Hippocampal formation (tissue), 2 donors: ENCODE measurements at regions not wholly inside any gene's neighbourhood (a gene's known extent, or its start where the extent isn't known, plus 50 kb on each side); places are given as distances from the start of the nearest gene placed in this dataset.

Experiments used
- DNase-seq, 2 donors: peaks; one replicate each; lab custom pipeline; 2025; lab: John Stamatoyannopoulos, UW

DNA sequence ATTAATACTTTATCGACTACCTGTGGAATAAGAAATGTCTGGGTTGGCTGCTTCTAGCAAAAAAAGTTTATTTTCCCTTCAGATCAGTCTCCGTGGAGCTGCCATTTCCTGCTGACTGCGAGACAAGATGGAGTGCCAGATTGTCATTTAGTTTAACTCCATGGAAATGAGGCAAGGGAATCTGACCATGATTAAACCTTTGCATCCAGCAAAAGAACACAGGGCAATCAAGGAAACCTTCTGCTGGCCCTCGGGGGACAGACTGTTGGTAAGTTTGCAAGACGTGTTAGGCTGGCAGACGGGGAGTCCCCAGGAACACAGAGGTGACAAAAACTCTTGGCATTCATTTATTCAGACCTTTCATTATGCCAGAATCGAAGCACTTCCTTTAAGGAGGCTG, 52.2 kb upstream of the SPACA1 start:
- no peak for DNase-seq

DNA sequence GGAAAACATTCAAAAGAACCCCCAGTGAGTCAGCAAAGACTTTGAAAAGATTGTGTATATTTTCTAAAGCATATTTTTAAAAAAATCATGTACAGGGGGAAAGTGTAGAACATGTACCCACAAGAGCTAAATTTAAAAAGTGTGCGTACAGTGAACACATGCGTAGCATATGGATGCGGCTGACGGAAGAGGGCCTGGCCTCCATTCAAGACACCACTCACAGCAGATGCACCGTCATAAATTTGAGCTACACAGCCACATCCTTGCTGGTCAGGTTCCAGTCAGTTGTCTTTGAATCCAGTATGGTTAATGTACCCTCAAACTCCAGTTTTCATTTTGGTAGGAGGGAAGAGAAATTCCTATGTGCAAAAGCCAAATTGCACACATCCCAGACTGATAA, 54.3 kb upstream of the SPACA1 start:
- peak in 1 of 2 donors; percentile 9 for DNase-seq

DNA sequence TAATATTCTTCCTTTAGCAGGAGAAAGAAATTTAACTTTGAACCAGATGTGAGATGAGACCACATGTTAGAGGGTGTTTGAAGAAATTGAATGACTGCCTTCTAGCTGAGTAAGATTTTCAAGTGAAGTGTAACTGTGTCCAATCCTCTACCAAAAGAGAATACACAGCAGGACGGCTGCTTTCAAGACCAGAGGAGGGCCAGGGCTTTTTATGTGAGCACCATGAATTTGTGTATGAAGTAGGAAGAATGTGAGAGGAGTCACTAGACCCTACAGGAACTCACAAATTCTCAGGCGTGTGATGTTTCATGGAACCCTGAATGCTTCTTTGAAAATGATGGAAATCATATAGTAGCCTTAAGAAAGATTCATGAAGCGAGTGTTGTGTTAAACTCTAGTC, 56.8 kb upstream of the SPACA1 start:
- DNase-seq = no peak

DNA sequence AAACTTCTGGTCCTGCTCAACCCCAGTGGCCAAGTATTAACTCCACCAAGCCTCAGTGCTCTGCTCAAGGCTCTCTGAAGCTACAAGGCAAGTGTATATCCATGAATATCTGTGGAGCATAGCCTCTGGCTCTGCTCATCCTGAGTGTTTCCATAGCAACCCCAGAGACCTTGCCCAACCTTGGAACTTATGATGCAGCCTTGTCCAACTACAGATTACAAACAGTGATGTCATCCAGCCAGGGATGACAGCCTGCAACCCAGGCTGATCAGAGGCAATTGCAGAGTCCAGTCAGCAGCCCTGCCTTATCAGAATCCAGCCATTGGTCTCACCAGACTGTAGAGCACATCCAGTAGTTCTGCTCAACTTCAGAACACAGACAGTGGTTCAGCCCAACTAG, 65.5 kb upstream of the SPACA1 start:
- no peak for DNase-seq

DNA sequence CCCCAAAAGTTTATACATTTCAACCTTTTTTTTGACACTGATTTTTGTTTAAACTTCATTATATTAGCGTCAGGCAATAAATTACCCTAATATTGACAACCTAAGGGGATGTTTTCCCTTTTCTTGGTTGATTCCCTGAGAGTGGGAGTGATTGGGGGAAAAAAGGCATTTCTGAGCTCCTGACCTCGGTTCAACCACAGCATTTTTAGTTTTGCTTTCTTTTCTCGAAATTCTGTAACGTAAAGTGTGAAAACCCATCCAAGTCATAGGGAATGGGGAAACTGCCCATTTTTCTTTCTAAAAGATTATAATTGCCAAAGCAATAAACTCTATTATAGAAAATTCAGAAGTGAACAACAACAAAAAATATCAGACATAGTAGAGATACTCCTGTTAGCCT, 67.9 kb upstream of the SPACA1 start:
- no peak for DNase-seq

DNA sequence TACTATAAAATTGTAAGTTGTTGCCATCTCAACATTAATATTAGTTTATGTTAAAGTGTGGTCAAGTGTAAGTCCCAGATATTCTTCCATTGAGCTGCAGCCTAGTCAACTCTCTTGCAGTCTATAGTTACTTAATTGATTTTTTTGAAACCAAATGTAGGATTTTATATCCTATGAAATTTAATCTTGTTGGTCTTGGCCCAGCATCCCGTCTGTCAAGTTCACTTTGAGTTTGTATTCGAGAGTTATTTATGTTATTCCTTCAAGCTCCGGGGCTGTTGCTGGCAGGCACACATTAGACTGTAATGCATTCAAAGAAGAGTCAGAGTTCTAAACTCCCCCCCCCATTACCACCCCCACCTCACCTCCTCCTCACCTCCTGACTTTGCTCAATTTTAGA, 71.0 kb upstream of the SPACA1 start:
- no peak for DNase-seq

DNA sequence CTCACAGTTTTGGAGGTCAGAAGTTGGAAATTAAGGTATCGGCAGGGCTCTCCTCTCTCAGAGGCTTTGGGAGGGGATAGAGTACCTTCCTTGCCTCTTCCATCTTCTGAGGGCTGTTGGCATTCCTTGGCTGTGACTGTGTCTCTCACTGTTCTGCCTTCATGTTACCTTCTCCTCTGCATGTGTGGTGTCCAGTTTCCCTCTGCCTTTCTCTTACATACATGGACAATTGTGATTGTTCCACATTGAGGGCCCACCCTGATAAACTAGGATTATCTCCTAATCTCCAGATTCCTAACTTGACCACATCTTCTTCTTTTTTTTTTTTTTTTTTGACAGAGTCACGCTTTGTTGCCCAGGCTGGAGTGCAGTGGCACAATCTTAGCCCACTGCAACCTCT, 72.1 kb upstream of the SPACA1 start:
- DNase-seq = no peak

DNA sequence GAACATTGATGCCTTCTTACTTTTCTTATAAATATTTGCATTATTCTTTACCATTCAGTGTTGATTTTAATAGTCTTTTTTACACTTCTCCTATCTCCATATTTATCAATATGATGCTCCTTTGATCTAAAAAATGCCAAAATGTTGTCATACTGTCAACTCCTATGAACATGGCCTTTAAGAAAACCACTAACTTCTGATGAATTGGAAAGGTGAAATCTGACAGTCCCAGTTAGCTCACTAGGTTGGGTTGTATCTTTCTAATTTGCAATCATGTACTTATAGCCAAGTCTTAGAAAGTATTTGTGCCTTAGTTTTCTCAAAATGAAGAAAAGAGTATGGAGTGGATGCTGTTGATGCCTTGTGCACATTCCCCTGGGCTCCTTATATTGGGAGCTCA, 75.4 kb upstream of the SPACA1 start:
- DNase-seq = no peak

DNA sequence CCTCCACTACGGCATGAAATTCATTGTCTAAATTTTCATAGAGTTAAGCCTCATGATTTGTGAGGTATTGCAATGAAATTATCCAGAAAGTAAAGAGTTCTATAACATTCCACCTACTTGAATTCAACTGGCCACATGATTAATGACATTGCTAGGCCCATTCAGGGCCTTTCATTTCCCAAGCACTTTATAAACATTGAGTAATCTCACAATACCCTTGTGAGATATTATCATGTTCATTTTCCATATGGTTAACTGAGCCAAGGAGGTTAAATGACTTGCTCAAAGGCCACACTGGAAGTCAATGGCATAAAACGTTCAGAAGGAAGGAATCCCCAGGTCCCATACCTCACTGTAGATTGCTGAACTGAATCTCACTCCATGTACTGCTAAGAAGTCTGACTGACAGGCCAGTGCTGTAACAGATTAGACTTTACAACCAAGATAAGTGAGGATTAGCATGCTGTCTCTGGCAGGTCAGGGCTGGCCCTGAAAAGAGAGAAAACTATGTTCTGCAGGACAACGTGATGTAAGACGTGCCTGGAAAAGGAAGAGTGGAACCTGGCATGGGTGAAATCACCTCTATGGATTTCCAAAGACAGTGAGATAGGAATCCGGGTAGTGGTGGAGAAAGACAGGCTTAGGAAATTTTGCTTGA, 75.9 kb upstream of the SPACA1 start:
- DNase-seq = no peak

DNA sequence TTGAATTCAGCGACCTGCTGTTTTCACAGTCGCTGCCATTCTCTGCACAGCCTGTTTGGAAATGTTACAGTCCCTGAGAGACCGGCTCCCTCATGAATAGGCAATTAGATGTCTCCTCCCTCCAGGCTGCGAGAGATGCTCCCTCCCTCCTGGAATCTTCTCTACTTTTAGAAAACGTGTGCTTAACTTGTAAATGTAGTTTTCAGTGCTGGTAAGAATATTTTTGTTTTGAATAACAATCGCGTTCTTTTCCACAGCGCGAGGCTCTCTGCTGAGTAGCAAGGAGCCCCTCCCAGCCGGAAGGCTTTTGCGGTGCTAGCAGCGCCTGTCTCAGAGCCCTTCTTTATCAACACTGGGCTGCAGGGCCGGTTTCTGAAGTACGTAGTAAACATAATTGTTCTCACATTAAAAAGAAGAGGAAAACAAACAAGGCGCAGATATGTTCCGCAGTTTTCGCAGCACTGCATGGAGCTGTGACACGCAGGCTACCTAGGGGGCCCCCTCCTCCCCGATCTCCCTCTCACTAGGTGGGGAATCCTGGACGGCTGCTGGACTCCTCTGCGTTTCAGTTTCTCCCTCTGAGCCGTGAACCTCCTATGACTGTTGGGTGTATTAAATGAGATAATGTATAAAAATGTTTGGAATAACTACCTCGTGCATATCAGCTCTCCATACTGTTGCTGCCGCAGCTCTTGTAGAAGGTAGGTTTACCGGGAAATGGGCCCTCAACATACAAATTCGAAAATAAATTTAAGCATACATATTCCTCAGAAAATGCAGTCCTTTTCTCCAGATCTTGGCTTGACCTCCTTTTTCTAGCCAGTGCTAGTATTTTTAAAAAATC, 79.0 kb upstream of the SPACA1 start:
- peak in 1 of 2 donors; percentile 9 for DNase-seq

DNA sequence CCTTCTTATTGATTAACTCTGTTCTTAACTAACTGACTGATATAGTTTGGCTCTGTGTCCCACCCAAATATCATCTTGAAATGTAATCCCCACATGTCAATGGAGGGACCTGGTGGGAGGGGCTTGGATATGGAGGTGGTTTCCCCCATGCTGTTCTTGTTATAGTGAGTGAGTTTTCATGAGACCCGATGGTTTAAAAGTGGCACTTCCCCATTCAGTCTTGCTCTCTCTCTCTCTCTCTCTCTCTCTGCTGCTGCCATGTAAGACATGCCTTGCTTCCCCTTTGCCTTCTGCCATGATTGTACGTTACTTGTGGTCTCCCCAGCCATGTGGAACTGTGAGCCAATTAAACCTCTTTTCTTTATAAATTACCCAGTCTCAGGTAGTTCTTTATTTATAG, 81.8 kb upstream of the SPACA1 start:
- DNase-seq = no peak

DNA sequence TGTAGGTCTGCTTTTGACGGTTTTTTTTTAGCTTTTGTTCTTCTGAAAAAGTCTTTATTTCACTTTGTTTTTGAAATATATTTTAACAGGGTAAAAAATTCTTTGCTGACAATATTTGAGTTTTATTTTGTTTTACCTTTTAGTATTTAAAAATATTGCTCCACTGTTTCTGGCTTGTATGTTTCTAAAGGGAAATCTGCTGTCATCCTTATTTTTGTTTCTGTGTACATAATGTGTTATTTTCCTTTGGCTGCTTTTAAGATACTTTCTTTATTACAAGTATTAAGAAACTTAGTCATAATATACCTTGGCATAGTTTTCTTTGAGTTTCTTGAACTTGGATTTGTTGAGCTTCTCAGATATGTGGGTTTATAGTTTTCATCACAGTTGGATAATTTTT, 88.6 kb upstream of the SPACA1 start:
- no peak for DNase-seq

DNA sequence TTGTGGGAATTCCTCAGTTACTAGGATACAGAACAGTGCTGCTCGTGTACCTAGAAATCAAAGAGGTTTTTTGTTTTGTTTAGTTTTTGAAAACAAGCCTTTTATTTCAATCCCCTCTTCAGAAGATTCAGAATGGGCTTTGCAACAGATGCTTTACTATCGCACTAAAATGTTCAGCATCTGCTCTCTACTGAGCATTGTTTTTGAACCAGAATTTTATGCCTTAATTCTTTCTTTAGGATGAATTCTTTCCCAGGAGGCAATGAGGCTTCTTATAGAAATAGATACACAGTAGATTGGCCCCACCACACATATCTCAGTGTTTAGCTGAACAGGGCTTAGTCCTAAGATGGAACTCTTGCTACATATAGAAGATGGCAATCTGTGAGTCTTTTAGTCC, 95.9 kb upstream of the SPACA1 start:
- peak in 1 of 2 donors; percentile 10 for DNase-seq

DNA sequence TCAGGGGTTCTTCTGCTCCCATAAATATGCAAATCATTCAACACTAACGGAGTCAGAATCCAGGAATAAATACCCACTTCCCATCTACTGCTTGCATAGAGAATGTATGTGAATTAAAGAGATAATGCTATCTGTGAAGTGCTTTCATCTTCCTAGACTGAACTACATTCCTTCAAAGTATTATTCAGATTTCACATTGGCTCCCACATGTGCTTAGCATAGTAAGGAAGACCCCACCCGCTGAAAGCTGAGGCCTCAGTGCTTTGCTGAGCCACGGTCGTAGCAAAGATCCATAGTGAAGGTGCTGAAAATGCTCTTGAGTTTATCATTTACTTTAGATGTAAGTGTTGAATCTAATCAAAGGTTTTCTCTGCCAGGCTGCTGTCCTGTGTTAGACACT, 97.0 kb upstream of the SPACA1 start:
- no peak for DNase-seq

DNA sequence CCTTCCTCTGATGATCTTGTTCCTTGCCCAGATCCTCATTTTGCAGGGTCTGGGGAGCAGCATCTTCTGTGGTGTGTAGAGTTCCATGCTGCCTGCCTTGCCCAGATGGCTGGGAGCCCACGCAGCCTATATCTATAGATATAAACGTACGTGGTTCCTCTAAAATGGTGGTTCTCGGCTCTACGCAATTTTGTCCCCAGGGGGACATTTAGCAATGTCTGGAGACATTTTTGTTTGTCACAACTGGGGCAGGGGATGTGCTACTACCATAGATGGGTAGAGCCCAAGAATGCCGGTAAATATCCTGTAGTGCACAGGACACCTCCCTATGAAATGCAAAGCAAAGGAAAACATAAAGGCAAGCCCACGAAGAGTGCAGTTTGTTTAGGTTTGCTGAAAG, 98.4 kb upstream of the SPACA1 start:
- no peak for DNase-seq

DNA sequence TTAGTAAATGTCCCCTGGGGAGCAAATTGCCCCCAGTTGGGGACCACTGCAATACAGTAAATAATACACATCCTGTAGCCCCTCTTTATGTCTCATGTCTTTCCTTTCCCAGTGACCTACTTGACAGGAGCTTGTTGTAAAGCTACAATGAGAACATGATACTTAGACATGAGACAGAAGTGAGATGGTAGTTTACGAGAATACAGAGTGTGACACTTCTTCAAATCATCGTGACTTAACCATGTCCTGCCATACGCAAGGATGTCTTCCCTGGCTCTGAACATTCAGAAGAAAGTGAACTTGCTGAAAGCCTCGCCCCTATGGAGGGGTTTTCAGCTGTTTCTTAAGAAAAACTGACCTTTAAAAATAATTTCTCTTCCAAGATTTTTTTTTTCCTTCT, 101.0 kb upstream of the SPACA1 start:
- DNase-seq = no peak

DNA sequence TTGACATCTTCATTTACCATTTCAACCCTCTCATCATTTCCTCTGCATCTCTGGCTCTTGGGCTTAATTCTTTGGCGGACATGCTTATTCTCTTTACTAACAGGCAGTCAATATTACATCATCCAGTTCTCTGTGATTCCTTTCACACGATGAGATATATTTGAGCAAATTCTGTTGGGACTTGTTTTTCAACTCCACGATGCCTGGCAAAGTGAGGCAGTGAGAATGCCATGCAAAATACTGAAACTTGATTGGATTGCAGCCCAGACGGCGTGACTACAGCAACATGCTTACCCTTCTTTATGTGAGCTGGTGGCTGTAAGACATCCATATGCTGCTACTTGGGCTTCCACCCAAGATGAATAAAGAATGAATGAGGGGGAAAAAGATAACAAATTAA, 101.7 kb upstream of the SPACA1 start:
- DNase-seq = no peak

DNA sequence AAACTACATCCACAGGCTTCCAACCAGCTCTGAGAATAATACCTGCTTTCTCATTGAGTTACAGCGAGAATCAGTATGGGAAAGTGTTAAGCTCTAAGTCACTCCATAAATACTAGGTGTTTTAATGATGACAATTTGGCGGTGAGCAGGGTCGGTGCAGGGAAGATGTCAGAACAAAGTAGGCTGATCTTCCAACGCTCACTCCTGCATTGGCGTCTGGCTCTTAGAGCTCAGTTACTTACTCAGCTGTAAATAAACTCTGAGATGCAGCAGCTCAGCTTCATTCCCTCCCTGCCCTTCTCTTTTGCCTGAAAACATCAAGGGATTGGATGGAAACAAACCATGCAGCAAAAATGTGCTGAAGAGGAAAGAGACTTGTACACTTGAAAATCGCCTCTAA, 102.5 kb upstream of the SPACA1 start:
- peak in 1 of 2 donors; percentile 22 for DNase-seq

DNA sequence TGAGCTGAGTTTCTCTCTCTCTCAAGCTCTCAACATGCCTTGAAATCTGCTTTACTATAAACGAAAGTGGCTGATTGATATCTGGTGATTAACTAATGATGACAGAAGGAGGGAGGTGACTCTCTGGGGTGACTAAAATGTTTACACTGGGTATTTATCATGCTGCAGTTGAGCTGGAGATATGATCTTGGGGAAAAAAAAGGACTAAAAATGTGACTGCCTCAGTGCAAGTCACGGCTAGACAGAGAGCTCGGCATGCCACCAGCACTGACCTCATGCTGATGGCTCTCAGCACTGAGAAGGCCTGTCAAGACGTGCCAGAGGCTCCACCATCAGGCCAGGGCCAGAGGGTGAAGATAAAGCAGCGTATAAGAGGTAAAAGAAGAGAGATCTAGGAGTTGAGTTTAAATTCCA, 103.1 kb upstream of the SPACA1 start:
- DNase-seq = peak in 1 of 2 donors; percentile 4

DNA sequence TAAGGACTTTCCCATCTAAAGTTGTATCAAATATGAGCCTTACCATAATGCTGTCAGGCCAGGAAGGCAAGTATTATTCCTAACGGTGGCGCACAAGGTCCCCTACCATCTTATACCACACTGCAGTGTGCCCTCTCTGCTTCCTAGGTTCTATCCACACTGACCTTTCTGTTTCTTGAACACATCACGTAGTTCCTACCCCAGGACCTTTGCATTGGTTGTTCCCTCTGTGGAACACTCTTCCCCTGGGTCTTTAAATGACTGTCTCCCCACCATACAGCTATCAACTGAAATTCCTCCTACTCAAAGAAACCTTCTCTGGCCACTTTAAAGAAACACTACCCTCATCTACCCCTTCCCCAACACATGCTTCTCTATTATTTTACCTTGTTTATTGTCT, 104.5 kb upstream of the SPACA1 start:
- DNase-seq = no peak

DNA sequence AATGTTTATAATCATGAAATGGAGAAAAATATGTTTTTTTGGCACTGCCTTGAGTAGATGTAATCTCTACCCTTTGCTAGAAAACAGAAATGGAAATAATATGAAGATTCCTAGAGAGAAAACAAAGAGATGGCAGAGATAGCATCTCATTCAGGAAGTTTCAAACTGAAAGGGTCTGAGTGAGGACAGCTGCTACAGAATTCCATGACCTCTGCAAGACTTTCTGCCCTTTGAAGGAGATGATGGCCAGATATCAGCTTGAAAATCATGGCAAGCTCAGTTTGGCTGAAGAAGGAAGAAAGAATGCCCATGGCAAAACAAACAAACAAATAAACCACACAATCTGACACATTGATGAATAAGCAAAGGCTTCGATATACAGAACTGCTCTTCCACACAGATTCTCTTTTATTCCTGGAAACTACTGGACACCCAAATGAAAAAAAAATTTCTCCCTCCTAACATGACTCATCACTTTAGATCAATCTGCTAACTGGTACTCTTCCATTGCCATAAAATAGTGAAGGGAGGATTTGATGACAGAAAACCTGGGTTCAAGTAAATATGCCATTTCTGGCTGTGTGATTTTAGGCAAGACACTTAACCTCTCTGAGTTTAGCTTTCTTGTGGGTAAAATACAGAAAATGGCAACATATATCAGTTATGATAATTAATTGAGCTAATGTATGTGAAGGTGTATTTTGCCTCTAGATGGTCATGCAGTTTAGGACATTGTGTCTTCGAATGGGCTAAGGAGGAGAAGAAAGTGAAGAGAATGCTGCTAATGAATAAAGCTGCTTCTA, 105.9 kb upstream of the SPACA1 start:
- no peak for DNase-seq

DNA sequence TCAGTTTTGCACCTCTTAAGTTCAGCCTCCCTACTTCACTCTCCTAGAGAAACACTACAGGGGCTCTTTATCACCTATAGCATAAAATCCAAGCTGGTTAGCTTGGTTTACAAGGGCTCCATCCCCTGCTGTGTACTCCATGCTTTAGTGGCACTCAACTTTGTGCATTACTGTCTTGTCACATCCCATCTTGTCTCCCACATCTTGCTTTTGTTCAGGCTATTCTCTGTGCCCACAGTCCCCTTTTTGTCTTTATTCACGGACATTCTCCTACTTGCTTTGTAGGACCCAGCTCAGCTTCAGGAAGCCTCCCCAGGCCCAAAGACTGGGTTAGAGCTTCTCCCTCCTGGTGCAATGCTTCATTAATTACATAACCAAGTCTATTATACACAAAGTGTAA, 107.9 kb upstream of the SPACA1 start:
- no peak for DNase-seq

DNA sequence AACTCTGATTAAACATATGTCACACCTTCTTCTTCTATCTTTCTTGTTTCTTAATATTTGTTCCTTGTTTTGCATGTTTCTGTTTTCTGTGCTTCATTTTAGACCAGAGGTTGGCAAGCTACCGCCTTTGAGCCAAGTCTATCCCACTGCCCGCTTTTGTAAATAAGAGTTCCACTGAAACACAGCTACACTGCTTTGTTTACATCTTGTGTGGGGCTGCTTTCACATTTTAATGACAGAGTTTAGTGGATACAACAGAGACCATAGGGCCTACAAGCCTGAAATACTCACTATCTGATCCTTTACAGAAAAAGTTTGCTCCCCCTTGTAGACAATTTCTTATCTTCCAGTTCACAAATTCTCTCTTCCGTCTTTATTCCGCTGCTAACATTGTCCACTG, 109.4 kb upstream of the SPACA1 start:
- DNase-seq = no peak
